ENCODE measurements at regions not wholly inside any gene's neighbourhood (a gene's known extent, or its start where the extent isn't known, plus 50 kb on each side); places are given as distances from the start of the nearest gene placed in this dataset.

DNA sequence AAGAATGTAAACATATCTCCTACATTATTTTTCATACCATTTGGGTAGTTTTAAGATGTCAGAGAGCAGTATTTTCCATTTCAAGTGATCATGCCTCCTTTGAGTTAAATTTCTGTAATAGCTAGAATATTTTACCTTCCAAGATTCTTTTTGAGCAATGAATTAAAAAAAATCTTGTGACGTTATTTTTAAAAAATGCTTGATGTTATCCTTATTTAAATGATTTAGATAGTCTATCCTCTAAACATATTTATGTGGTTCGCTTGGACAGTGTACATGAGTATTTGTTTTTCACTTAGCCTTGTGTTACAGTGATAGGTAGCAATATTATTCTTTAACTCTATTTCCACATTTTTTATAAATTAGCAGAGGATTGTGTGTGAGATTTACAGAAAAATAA lies 639.2 kb upstream of the CDH2 start:
- TF ChIP-seq, protein P1, sequence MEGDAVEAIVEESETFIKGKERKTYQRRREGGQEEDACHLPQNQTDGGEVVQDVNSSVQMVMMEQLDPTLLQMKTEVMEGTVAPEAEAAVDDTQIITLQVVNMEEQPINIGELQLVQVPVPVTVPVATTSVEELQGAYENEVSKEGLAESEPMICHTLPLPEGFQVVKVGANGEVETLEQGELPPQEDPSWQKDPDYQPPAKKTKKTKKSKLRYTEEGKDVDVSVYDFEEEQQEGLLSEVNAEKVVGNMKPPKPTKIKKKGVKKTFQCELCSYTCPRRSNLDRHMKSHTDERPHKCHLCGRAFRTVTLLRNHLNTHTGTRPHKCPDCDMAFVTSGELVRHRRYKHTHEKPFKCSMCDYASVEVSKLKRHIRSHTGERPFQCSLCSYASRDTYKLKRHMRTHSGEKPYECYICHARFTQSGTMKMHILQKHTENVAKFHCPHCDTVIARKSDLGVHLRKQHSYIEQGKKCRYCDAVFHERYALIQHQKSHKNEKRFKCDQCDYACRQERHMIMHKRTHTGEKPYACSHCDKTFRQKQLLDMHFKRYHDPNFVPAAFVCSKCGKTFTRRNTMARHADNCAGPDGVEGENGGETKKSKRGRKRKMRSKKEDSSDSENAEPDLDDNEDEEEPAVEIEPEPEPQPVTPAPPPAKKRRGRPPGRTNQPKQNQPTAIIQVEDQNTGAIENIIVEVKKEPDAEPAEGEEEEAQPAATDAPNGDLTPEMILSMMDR (IDR thresholded peaks at IDR 0.05), result no peak
- no peak for TF ChIP-seq POLR2A (IDR thresholded peaks at IDR 0.05)
- TF ChIP-seq POLR2AphosphoS5 (IDR thresholded peaks at IDR 0.05), result no peak
